ENCODE measurements at regions not wholly inside any gene's neighbourhood (a gene's known extent, or its start where the extent isn't known, plus 50 kb on each side); places are given as distances from the start of the nearest gene placed in this dataset.

- no peak for TF ChIP-seq ZNF18 (tag by site-specific recombination; IDR thresholded peaks at IDR 0.05)
These were observed 129.4 kb upstream of the PARP11 start (continued) for GRCh38 chr12:4002601-4003000.

GRCh38 chr12:4001841-4002240 lies 128.6 kb upstream of the PARP11 start:
- ChIA-PET CTCF (interaction anchor here (1.8 to 11.6 kb wide), 2 partner anchors 36 to 275 kb away, joined by 5 to 194 read pairs; no protein-coding TSS in a partner anchor), POLR2A (no interaction called here)

More at GRCh38 chr12:4001841-4002240, 128.6 kb upstream of the PARP11 start:
- H3K4me3 ChIP-seq (ENCODE audit: low read depth, low read length): no peak overlapping the region
- H3K36me3 ChIP-seq (ENCODE audit: control insufficient read depth in 2 of 2, insufficient read depth in 1 of 2, low read length in 2 of 2): no peaks in the 10 kb centered on the region
- no peaks in the 10 kb centered on the region for H3K4me1 ChIP-seq (ENCODE audit: control insufficient read depth, insufficient read depth, low read length)
- TF ChIP-seq ZBTB21 (tag by site-specific recombination; IDR thresholded peaks at IDR 0.05): no peak
- TF ChIP-seq ZNF514 (tag by site-specific recombination; IDR thresholded peaks at IDR 0.05): no peak
- TF ChIP-seq PRDM6 (tag by site-specific recombination; IDR thresholded peaks at IDR 0.05): no peak
- TF ChIP-seq ZNF416 (tag by site-specific recombination; IDR thresholded peaks at IDR 0.05): no peak
- TF ChIP-seq KLF7 (tag by site-specific recombination; IDR thresholded peaks at IDR 0.05; ENCODE audit: borderline replicate concordance): no peak
- TF ChIP-seq ZNF18 (tag by site-specific recombination; IDR thresholded peaks at IDR 0.05): no peak
- no peak for TF ChIP-seq ZNF335 (tag by site-specific recombination; conservative IDR thresholded peaks at IDR 0.05)
- no peak for TF ChIP-seq ZNF211 (tag by site-specific recombination; IDR thresholded peaks at IDR 0.05; ENCODE audit: low read depth)
- no peak for TF ChIP-seq SCRT1 (tag by site-specific recombination; IDR thresholded peaks at IDR 0.05; ENCODE audit: borderline replicate concordance)
- no peak for TF ChIP-seq ZNF610 (tag by site-specific recombination; IDR thresholded peaks at IDR 0.05; ENCODE audit: borderline replicate concordance)
- TF ChIP-seq ZNF324 (tag by site-specific recombination; IDR thresholded peaks at IDR 0.05): no peak
- no peak for TF ChIP-seq ZNF518A (tag by site-specific recombination; conservative IDR thresholded peaks at IDR 0.05; ENCODE audit: low read depth)
- TF ChIP-seq ZNF791 (tag by site-specific recombination; IDR thresholded peaks at IDR 0.05): no peak
- H3K27ac ChIP-seq (ENCODE audit: extremely low read depth, low read depth, low read length): no peak overlapping the region
- H3K9me3 ChIP-seq (ENCODE audit: control insufficient read depth, insufficient read depth, low read depth, low read length): no peaks in the 10 kb centered on the region
